ENCODE measurements at regions not wholly inside any gene's neighbourhood (a gene's known extent, or its start where the extent isn't known, plus 50 kb on each side); places are given as distances from the start of the nearest gene placed in this dataset.

DNA sequence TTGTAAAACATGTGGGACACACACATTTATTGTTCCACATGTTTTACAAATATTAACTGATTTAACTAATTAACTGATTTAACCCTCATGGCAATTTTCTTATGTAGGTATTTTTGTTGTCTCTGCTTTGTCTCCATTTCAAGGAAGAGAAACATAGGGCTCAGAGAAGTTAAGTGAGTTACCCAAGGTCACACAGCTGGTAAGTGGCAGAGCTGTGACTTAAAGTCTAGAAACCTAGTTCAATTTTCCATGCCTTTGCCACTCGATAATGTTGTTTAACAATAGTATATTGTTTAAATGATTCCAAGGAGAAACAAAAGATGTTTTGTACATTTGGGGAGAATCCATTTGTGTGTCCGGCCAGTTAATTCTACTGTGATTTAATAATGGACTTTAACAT lies 284.1 kb upstream of the CDH5 start:
- TF ChIP-seq, protein P1, sequence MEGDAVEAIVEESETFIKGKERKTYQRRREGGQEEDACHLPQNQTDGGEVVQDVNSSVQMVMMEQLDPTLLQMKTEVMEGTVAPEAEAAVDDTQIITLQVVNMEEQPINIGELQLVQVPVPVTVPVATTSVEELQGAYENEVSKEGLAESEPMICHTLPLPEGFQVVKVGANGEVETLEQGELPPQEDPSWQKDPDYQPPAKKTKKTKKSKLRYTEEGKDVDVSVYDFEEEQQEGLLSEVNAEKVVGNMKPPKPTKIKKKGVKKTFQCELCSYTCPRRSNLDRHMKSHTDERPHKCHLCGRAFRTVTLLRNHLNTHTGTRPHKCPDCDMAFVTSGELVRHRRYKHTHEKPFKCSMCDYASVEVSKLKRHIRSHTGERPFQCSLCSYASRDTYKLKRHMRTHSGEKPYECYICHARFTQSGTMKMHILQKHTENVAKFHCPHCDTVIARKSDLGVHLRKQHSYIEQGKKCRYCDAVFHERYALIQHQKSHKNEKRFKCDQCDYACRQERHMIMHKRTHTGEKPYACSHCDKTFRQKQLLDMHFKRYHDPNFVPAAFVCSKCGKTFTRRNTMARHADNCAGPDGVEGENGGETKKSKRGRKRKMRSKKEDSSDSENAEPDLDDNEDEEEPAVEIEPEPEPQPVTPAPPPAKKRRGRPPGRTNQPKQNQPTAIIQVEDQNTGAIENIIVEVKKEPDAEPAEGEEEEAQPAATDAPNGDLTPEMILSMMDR (IDR thresholded peaks at IDR 0.05) = no peak
- TF ChIP-seq POLR2A (IDR thresholded peaks at IDR 0.05) (no peak), EP300 (IDR thresholded peaks at IDR 0.05) (no peak)
